Lower lobe of right lung (tissue), 2 donors: ENCODE measurements at regions not wholly inside any gene's neighbourhood (a gene's known extent, or its start where the extent isn't known, plus 50 kb on each side); places are given as distances from the start of the nearest gene placed in this dataset.

Experiments used
- ATAC-seq, 2 donors: fragments of 200-7000 bp; cut with Tn5 transposase; one replicate each; pipeline ENCODE4 v1.9.1; 2020 to 2022; ENCODE audit warnings: mild to moderate bottlenecking in 2 of 2, moderate library complexity in 2 of 2
- DNase-seq: peaks from one replicate; pipeline ENCODE4 v3.0.0-alpha.2; 2020
- H3K27ac ChIP-seq: fragments of 200-600 bp; one replicate; pipeline ENCODE4 v1.8.0; 2022
- H3K27me3 ChIP-seq: fragments of 200-600 bp; one replicate; pipeline ENCODE4 v1.8.0; 2022; ENCODE audit warnings: low read depth
- H3K36me3 ChIP-seq: fragments of 200-600 bp; one replicate; pipeline ENCODE4 v1.8.0; 2022; ENCODE audit warnings: mild to moderate bottlenecking
- H3K4me1 ChIP-seq: fragments of 200-600 bp; one replicate; pipeline ENCODE4 v1.8.0; 2022
- H3K4me3 ChIP-seq: fragments of 200-600 bp; one replicate; pipeline ENCODE4 v1.8.0; 2022; ENCODE audit warnings: mild to moderate bottlenecking
- H3K9me3 ChIP-seq: fragments of 200-600 bp; one replicate; pipeline ENCODE4 v1.8.0; 2022
- intact Hi-C: fragments of 100-400 bp; cut with DNase I; formaldehyde crosslinking; loops from one replicate; pipeline ENCODE4 v1.11.0; 2022
- TF ChIP-seq, protein P1 (sequence below): fragments of 200-600 bp; IDR thresholded peaks from one replicate; pipeline ENCODE4 v1.8.0; 2022; ENCODE audit warnings: antibody characterized with exemption, mild to moderate bottlenecking
- donor health status: DM: no; HTN: yes; CAD: no; lungs with severe emphysema.

DNA sequence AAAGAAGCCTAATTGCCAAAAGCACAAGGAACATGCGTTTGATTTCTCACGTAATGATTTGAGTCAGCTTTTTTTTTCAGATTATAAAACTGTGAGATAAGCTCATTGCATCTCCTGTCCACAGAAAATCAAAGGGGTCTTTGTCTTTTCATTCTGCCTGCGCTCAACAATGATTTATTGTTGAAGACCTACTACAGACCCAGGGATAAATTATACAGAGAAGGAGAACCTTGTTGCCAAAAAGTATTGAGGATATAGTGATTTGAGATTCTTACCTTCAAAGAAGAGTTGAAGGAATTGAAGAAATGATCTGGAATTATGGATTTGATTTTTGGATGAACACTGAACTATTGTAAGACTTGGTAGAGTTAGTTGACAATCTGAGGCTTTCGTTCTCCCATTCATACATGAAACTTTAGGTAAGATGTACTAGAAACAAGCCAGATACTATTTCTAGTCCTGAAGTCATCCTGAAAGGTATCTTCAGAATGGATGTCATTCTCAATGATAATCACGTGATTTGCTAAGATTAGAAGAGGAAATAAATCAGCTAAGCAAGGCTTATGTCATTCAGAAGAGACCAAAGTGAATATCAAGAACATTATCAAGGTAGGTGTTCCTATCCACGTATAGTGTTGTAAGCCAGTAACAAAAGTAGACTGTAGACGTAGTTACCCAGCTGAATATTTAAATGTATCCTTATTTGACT lies 71.1 kb upstream of the SCOC start:
- intact Hi-C loops = no loop called here
- no peaks in the 10 kb centered on the region for H3K9me3 ChIP-seq

GRCh38 chr4:140300271-140300970 lies 73.0 kb upstream of the SCOC start:
- no peaks in the 10 kb centered on the region for H3K36me3 ChIP-seq
- H3K27ac ChIP-seq = no peak overlapping the region
- H3K4me1 ChIP-seq = no peaks in the 10 kb centered on the region
- H3K9me3 ChIP-seq = no peaks in the 10 kb centered on the region
- intact Hi-C loops = no loop called here
- peak in 1 of 2 donors; percentile 20 for ATAC-seq
- no peak for DNase-seq
- H3K4me3 ChIP-seq = no peak overlapping the region
- TF ChIP-seq, protein P1, sequence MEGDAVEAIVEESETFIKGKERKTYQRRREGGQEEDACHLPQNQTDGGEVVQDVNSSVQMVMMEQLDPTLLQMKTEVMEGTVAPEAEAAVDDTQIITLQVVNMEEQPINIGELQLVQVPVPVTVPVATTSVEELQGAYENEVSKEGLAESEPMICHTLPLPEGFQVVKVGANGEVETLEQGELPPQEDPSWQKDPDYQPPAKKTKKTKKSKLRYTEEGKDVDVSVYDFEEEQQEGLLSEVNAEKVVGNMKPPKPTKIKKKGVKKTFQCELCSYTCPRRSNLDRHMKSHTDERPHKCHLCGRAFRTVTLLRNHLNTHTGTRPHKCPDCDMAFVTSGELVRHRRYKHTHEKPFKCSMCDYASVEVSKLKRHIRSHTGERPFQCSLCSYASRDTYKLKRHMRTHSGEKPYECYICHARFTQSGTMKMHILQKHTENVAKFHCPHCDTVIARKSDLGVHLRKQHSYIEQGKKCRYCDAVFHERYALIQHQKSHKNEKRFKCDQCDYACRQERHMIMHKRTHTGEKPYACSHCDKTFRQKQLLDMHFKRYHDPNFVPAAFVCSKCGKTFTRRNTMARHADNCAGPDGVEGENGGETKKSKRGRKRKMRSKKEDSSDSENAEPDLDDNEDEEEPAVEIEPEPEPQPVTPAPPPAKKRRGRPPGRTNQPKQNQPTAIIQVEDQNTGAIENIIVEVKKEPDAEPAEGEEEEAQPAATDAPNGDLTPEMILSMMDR = no peak
- H3K27me3 ChIP-seq = no peaks in the 10 kb centered on the region

More for the DNA sequence above, 71.1 kb upstream of the SCOC start:
- no peaks in the 10 kb centered on the region for H3K4me1 ChIP-seq
- no peaks in the 10 kb centered on the region for H3K36me3 ChIP-seq
- no peak overlapping the region for H3K27ac ChIP-seq
- TF ChIP-seq, protein P1 = no peak
- ATAC-seq = no peak
- H3K4me3 ChIP-seq = no peak overlapping the region
- DNase-seq = no peak
- no peaks in the 10 kb centered on the region for H3K27me3 ChIP-seq

GRCh38 chr4:140298001-140298400 lies 75.4 kb upstream of the SCOC start:
- TF ChIP-seq, protein P1 = no peak
- no peaks in the 10 kb centered on the region for H3K36me3 ChIP-seq
- no peaks in the 10 kb centered on the region for H3K27me3 ChIP-seq
- H3K4me1 ChIP-seq = no peaks in the 10 kb centered on the region
- no peak for DNase-seq
- intact Hi-C loops = no loop called here
- no peak overlapping the region for H3K4me3 ChIP-seq
- no peaks in the 10 kb centered on the region for H3K9me3 ChIP-seq
- no peak overlapping the region for H3K27ac ChIP-seq
- ATAC-seq = no peak

GRCh38 chr4:140297221-140297570 lies 76.2 kb upstream of the SCOC start:
- intact Hi-C loops = no loop called here
- no peak overlapping the region for H3K4me3 ChIP-seq
- no peaks in the 10 kb centered on the region for H3K27me3 ChIP-seq
- no peaks in the 10 kb centered on the region for H3K4me1 ChIP-seq
- no peaks in the 10 kb centered on the region for H3K9me3 ChIP-seq
- TF ChIP-seq, protein P1 = no peak
- DNase-seq = no peak
- no peak overlapping the region for H3K27ac ChIP-seq
- H3K36me3 ChIP-seq = no peaks in the 10 kb centered on the region
- peak in 1 of 2 donors; percentile 50 for ATAC-seq

- H3K27ac ChIP-seq = no peak overlapping the region
- H3K4me1 ChIP-seq = no peaks in the 10 kb centered on the region
- no peak overlapping the region for H3K4me3 ChIP-seq
- DNase-seq = no peak
- TF ChIP-seq, protein P1 = no peak
- no peaks in the 10 kb centered on the region for H3K9me3 ChIP-seq
- intact Hi-C loops = no loop called here
- no peaks in the 10 kb centered on the region for H3K36me3 ChIP-seq
- H3K27me3 ChIP-seq = no peaks in the 10 kb centered on the region
- ATAC-seq = peak in 1 of 2 donors; percentile 16
Measured at GRCh38 chr4:140296335-140297220, 76.9 kb upstream of the SCOC start.
